IPS-NIHi7 (cell line): ENCODE measurements at regions not wholly inside any gene's neighbourhood (a gene's known extent, or its start where the extent isn't known, plus 50 kb on each side); places are given as distances from the start of the nearest gene placed in this dataset.

Experiments
- DNase-seq: peaks from one replicate; pipeline ENCODE4 v3.0.0; 2012; ENCODE audit warnings: mixed read lengths; ENCODE audit errors: extremely low spot score

GRCh38 chr10:104505521-104506042 lies 135.5 kb upstream of the SORCS3 start:
- peak; percentile 47 for DNase-seq

DNA sequence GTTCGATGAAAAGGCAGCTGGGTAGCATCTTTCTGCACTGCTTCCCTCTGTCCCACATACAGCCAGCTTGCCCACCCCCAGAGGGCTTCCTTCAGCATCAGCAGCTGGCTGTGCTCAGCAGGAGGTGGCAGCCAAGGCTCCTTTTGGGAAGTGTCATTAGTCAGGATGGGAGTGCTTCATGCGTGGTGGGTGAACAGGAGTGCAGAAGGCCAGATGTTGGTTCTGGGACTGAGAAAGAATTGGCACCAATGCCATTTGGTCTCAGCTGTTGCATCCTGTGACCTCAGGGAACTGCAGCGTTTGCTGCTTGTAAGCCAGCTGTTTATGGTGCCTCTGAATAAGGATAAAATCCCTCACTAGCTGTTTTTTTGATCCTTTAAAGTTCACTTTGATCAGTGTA lies 131.1 kb upstream of the SORCS3 start:
- no peak for DNase-seq

DNA sequence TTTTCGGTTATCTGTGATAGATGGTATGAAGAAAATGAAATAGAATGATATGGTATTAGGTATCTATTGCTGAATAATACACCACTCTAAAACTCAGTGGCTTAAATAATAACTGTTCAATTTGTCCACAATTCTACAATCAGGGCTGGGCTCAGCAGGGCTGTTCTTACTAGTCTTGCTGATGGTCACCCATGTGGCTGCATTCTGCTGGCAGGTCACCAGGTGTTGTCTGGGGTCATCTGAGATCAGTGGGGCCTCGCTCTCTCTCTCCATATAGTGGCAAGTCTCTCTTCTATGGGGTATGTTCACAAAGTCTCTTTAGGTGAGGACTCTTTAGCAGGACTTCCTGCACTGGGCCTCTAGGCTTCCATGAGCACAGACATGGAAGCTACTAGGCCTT lies 130.4 kb upstream of the SORCS3 start:
- DNase-seq, result no peak

DNA sequence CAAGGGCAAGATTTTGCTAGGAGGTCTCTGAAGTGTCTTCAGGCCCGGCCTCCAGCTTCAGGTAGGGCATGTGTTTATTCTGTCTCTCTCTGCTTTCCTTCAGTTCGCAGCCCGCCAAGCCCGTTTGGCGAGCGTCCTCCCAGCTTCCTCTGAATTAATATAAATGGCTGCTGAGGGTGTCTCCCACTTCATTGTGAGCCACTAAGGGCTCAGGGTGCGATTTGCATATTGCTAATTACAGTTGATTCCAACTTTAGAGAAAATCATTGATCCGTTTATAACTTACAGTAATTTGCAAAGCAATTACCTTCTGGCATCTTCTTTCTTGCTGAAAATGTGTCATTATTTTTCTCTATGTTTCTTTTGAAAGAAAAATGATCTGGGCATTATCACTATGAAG lies 128.3 kb upstream of the SORCS3 start:
- DNase-seq, result no peak

DNA sequence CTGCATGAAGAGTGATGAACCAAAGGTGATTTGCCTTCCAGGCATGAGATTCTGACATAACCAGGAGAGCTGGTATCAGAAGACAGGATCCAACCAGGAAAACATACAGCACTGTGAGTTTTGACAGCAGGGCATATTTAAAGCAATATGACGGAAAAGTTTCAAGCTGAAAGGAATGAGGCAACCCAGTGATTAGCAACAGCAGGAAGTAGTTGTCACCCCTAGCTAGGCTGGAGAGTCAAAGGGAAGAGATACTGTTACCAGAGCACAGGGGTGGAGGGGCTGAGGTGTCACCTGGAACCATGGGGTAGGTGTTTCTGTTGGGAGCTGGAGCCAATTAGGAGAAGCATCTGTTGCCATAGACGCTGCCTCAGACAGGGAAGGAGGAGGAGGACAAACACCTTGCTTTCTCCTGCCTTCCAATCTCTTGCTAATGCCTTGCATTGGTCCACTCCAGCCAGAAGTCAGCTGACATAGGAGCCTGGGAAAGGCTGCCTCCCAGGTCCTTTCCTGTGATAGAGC lies 125.4 kb upstream of the SORCS3 start:
- DNase-seq, result peak; percentile 56

DNA sequence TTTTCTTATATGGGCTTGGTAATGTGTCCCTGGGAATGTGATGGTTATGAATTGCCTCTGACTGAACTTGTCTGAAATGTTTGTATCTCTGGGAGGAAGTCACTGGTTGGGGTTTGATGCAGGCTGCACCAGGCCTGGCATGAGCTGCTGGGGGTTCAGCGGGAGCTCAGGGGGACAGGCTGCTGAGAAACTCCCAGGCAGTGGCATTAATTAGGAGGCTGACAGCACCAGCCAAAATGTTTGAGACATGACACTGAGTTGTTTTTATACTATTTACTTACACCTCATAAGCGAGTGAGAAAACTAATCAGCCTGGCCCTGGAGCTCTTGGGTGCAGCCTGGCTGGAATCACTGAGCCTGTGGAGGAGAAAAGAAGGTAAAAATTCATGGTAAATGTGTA lies 124.1 kb upstream of the SORCS3 start:
- DNase-seq, result no peak

GRCh38 chr10:104517946-104518345 lies 123.1 kb upstream of the SORCS3 start:
- DNase-seq, result no peak

GRCh38 chr10:104518891-104519290 lies 122.2 kb upstream of the SORCS3 start:
- DNase-seq, result no peak

GRCh38 chr10:104520653-104521052 lies 120.4 kb upstream of the SORCS3 start:
- DNase-seq, result no peak

GRCh38 chr10:104521901-104522694 lies 119.0 kb upstream of the SORCS3 start:
- DNase-seq, result no peak

DNA sequence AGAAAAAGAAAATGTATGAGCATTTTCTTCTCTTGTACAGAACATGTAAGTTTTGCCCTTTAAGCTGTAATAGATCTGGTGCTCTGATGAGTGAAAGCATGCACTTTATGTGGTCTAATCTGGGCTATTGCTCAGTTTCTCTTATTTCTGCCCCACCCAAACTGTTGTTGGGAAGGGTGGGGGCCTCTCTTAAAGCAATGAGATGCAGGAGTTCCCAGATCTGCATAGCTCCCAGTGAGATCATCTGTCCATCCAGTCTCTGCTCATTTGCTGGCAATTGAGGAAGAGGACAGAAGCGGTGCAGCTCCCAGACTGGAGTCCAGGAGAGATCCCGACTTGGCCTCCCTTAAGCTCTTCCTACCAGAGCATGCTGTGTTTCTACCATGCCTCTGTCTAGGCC lies 114.9 kb upstream of the SORCS3 start:
- no peak for DNase-seq

- no peak for DNase-seq
Measured at GRCh38 chr10:104527013-104527412, 114.1 kb upstream of the SORCS3 start.

- DNase-seq, result no peak
Measured at GRCh38 chr10:104540181-104540580, 100.9 kb upstream of the SORCS3 start.

DNA sequence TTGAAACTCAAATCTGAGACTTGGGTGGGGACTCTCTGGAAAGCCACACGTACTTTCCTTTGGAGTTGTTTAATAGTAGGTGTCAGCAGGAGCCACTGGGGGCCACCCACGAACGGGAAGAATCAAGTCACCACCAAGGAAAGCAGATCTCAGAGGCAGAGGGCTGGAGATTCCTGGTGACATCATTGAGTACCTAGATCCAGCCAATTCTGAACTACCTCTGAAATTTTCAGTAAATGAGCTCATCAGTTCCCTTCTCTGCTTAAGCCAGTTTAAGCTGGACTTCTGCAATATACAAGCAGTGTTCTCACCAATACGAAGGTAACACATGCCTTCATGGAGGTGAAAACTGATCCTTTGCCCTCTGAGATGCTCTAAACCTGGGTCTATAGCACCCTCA lies 99.3 kb upstream of the SORCS3 start:
- DNase-seq, result no peak

- no peak for DNase-seq
Measured at GRCh38 chr10:104546336-104546735, 94.8 kb upstream of the SORCS3 start.

DNA sequence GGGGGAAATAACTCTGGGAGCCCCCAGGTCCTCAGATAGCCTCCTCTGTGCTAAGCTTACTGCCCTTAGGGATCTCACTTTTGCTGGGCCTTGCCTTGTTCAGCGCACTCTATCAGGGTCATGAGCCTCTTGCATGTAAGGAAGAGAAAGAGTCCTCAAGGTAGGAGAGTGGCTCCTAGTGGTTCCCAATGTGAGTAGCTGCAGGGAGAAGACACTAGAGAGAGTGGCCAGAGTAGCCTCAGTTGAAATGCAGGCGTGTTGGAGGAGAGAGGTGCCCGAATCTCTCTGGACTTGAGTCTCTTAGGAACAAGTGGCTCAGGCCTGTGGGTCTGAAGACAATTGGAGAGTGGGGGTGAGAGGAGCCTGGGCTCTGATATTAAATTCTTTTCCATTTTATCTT lies 94.3 kb upstream of the SORCS3 start:
- peak; percentile 44 for DNase-seq

- DNase-seq, result peak; percentile 63
Measured at GRCh38 chr10:104548090-104548489, 93.0 kb upstream of the SORCS3 start.

DNA sequence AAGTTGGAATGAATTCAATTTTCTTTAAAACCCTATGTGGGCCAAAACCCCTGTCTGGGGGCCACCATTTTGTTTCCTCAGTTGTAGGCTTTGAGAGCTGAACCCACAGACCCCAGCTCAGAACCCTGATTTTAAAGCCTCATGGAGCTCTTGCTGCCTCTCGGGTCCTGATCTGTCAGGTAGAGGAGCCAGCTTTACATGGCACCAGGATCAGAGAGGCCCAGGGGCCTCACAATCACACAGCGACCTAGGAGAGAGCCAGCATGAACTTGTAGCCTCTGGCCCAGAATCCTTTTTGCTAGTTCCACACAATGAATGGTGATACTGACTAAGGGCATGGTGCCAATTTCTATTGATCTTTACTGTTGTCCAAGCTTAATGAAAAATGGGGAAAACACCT lies 84.3 kb upstream of the SORCS3 start:
- DNase-seq, result no peak

GRCh38 chr10:104557966-104558365 lies 83.1 kb upstream of the SORCS3 start:
- DNase-seq, result no peak

DNA sequence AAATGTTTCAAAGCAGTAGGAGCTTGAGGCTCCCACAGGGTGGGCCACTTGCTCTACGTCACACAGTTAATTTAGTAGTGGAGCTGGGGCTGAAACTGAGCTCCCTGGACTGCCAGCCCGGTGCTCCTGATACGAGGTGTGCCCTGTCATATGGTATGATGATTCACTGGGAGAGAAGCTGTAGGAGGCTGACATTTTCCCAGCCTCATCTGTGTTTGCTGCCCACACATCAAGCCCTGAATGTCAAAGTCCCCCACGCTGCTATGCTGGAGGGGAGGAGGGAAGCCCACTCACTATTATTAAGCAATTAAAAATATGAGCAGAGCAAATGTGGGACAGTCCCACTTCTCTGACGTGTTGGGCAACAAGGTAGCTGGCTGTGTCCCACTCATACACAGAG lies 81.2 kb upstream of the SORCS3 start:
- no peak for DNase-seq

GRCh38 chr10:104563051-104563450 lies 78.0 kb upstream of the SORCS3 start:
- no peak for DNase-seq

DNA sequence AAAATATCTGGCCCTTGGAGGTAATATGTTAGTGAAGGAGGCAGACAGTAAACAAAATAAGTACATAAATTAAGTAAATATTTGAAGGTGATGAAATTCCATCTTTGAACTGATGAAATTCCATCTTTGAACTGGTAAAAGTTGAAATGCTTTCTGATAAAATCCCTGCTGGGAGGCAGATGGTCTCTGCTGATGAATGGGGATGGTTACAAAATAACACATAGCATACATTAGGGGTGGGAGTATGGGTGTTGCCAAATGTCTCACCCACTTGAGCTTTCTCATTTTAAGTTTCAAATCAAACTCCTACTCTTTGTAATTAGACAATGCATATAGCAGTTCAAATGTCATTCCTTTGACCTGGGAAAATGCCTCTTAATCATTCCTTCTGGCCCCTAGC lies 77.5 kb upstream of the SORCS3 start:
- no peak for DNase-seq

GRCh38 chr10:104574427-104574826 lies 66.7 kb upstream of the SORCS3 start:
- no peak for DNase-seq

DNA sequence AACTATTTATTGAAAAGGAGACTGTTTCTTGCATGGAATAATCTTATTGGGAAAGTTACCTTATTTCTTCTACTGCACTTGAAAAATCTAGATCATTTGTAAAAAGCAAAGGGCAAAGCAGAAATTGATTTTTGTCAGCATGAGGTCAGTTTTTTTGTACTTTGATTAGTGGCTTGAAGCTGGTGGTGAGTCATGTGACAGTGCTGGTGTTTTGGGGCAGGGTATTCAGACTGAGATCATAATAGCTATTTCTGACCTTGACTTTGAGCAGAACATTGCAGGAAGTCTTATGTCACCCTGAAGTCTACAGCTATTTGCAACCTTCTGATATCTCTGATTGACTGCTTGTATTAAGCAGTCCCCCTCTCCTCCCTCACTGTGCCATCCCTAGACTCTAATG lies 66.3 kb upstream of the SORCS3 start:
- no peak for DNase-seq
